MM.1S (cell line): ENCODE measurements at regions not wholly inside any gene's neighbourhood (a gene's known extent, or its start where the extent isn't known, plus 50 kb on each side); places are given as distances from the start of the nearest gene placed in this dataset.

ENCODE experiments used
- DNase-seq: peaks from one replicate; pipeline ENCODE4 v3.0.0-alpha.2; 2015
- H2AFZ ChIP-seq: fragments of 300-600 bp; sonication (generic); 2 replicates; pipeline ENCODE4 v1.6.0; 2016; ENCODE audit warnings: antibody characterized with exemption, low read length
- H3F3A ChIP-seq: fragments of 300-600 bp; sonication (generic); 2 replicates; pipeline ENCODE4 v1.6.1; 2016; ENCODE audit warnings: mild to moderate bottlenecking, antibody characterized with exemption, low read length, moderate library complexity, mixed read lengths; ENCODE audit not compliant: insufficient read depth
- H3K27ac ChIP-seq: fragments of 300-600 bp; sonication (generic); 2 replicates; pipeline ENCODE4 v1.5.1; 2016; ENCODE audit warnings: mild to moderate bottlenecking, low read length
- H3K27me3 ChIP-seq: fragments of 300-600 bp; sonication (generic); replicated peaks from 2 replicates; pipeline ENCODE4 v1.6.0; 2016; ENCODE audit warnings: low read length; ENCODE audit not compliant: insufficient read depth
- H3K36me3 ChIP-seq: fragments of 300-600 bp; sonication (generic); replicated peaks from 2 replicates; pipeline ENCODE4 v1.6.1; 2016; ENCODE audit warnings: mild to moderate bottlenecking, low read length, mixed read lengths; ENCODE audit not compliant: insufficient read depth
- H3K4me1 ChIP-seq: fragments of 300-600 bp; sonication (generic); 2 replicates; pipeline ENCODE4 v1.6.1; 2016; ENCODE audit warnings: low read length, mixed read lengths
- H3K4me2 ChIP-seq: fragments of 300-600 bp; sonication (generic); 2 replicates; pipeline ENCODE4 v1.6.0; 2016; ENCODE audit warnings: low read depth, low read length
- H3K4me3 ChIP-seq: fragments of 300-600 bp; sonication (generic); 2 replicates; pipeline ENCODE4 v1.5.1; 2016; ENCODE audit warnings: low read length, mixed read lengths
- H3K79me2 ChIP-seq: fragments of 300-600 bp; sonication (generic); 2 replicates; pipeline ENCODE4 v1.6.1; 2016; ENCODE audit warnings: mixed run types, low read length, mixed read lengths
- H3K9ac ChIP-seq: fragments of 300-600 bp; sonication (generic); 2 replicates; pipeline ENCODE4 v1.6.1; 2016; ENCODE audit warnings: low read length, mixed read lengths
- H3K9me2 ChIP-seq: fragments of 300-600 bp; sonication (generic); replicated peaks from 2 replicates; pipeline ENCODE4 v1.6.1; 2016; ENCODE audit warnings: mild to moderate bottlenecking, low read length, mixed read lengths; ENCODE audit not compliant: insufficient read depth
- H3K9me3 ChIP-seq: fragments of 300-600 bp; sonication (generic); replicated peaks from 2 replicates; pipeline ENCODE4 v1.6.1; 2016; ENCODE audit warnings: mild to moderate bottlenecking, low read length, mixed read lengths; ENCODE audit not compliant: insufficient read depth
- H4K20me1 ChIP-seq: fragments of 300-600 bp; sonication (generic); 2 replicates; pipeline ENCODE4 v1.6.1; 2016; ENCODE audit warnings: mild to moderate bottlenecking, low read length, moderate library complexity, mixed read lengths; ENCODE audit not compliant: insufficient read depth
- EZH2 ChIP-seq: fragments of 300-600 bp; sonication (generic); optimal IDR thresholded peaks from 2 replicates; pipeline ENCODE3; 2017; ENCODE audit warnings: low read depth, mild to moderate bottlenecking, antibody characterized with exemption, low read length, mixed read lengths
- EZH2phosphoT487 ChIP-seq: fragments of 300-600 bp; sonication (generic); IDR thresholded peaks from 2 replicates; pipeline ENCODE4 v1.6.1; 2018; ENCODE audit warnings: antibody characterized with exemption, low read length
- TF ChIP-seq, protein P1 (sequence below): fragments of 300-600 bp; sonication (generic); IDR thresholded peaks from 2 replicates; pipeline ENCODE4 v1.5.1; 2016; ENCODE audit warnings: antibody characterized with exemption, low read length, mixed read lengths

DNA sequence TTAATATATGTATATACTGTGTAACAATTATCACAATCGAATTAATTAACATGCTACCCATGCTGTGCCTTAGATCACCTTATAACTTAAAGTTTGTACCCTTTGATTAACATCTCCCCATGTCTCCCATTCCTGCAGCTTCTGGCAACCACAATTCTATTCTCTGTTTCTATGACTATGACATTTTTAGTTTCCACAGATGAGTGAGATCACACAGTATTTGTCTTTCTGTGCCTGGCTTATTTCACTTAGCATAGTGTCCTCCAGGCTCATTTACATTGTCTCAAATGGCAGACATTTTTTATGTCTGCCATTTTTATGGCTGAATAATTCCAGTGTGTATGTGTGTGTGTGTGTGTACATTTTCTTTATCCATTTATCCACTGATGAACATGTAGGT is 146.1 kb upstream of the SLC28A3 start:
- no peaks in the 10 kb centered on the region for H3K9me3 ChIP-seq
- H3K9me2 ChIP-seq: no peaks in the 10 kb centered on the region
- no peaks in the 10 kb centered on the region for H4K20me1 ChIP-seq
- no peak for DNase-seq
- H3K79me2 ChIP-seq: no peaks in the 10 kb centered on the region
- no peak overlapping the region for H3K27ac ChIP-seq
- no peaks in the 10 kb centered on the region for H3F3A ChIP-seq
- no peaks in the 10 kb centered on the region for H3K36me3 ChIP-seq
- H3K27me3 ChIP-seq: no peaks in the 10 kb centered on the region
- H3K9ac ChIP-seq: no peak overlapping the region
- TF ChIP-seq EZH2phosphoT487 (no peak), EZH2 (no peak)
- TF ChIP-seq, protein P1, sequence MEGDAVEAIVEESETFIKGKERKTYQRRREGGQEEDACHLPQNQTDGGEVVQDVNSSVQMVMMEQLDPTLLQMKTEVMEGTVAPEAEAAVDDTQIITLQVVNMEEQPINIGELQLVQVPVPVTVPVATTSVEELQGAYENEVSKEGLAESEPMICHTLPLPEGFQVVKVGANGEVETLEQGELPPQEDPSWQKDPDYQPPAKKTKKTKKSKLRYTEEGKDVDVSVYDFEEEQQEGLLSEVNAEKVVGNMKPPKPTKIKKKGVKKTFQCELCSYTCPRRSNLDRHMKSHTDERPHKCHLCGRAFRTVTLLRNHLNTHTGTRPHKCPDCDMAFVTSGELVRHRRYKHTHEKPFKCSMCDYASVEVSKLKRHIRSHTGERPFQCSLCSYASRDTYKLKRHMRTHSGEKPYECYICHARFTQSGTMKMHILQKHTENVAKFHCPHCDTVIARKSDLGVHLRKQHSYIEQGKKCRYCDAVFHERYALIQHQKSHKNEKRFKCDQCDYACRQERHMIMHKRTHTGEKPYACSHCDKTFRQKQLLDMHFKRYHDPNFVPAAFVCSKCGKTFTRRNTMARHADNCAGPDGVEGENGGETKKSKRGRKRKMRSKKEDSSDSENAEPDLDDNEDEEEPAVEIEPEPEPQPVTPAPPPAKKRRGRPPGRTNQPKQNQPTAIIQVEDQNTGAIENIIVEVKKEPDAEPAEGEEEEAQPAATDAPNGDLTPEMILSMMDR: no peak
- no peaks in the 10 kb centered on the region for H3K4me1 ChIP-seq
- H3K4me3 ChIP-seq: no peak overlapping the region
- no peak overlapping the region for H2AFZ ChIP-seq
- H3K4me2 ChIP-seq: no peak overlapping the region

- Histone ChIP-seq H3K9me3 (no peaks in the 10 kb centered on the region), H3F3A (no peaks in the 10 kb centered on the region), H3K4me3 (no peak overlapping the region), H3K4me2 (no peak overlapping the region), H3K79me2 (no peaks in the 10 kb centered on the region), H3K4me1 (no peaks in the 10 kb centered on the region), H3K27ac (no peak overlapping the region), H3K36me3 (no peaks in the 10 kb centered on the region), H3K27me3 (no peaks in the 10 kb centered on the region), H4K20me1 (no peaks in the 10 kb centered on the region), H3K9ac (no peak overlapping the region), H3K9me2 (no peaks in the 10 kb centered on the region), H2AFZ (no peak overlapping the region)
- TF ChIP-seq, protein P1: no peak
- TF ChIP-seq EZH2phosphoT487 (no peak), EZH2 (no peak)
- DNase-seq: no peak
Observed at GRCh38 chr9:84490206-84490841, 149.8 kb upstream of the SLC28A3 start.

DNA sequence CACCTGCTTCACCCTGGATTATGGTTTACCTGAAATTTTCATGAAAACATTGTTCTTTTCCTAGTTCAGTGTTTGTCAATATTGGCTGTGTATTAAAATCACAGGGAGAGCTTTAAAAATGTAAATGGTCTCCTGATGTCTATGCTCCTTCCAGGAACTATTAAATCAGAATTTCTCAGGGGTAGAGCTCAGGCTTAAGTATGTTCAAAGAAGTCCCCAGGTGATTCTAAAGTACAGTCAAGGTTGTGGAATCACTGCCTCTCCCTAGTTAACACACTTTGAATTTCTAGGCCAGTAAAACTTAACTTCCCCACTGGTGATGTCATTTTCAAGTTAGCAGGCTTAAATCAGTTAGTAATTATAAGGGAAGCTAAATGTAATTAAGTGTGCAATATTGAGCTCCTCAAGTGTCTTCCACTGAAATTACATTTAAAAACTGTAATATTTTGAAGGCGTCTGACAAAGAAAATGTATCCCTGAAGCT is 150.3 kb upstream of the SLC28A3 start:
- no peak overlapping the region for H3K9ac ChIP-seq
- H3K79me2 ChIP-seq: no peaks in the 10 kb centered on the region
- H3K4me3 ChIP-seq: no peak overlapping the region
- H3K4me1 ChIP-seq: no peaks in the 10 kb centered on the region
- no peak for DNase-seq
- H3K36me3 ChIP-seq: no peaks in the 10 kb centered on the region
- H3K27me3 ChIP-seq: no peaks in the 10 kb centered on the region
- no peaks in the 10 kb centered on the region for H4K20me1 ChIP-seq
- H3K27ac ChIP-seq: no peak overlapping the region
- H3F3A ChIP-seq: no peaks in the 10 kb centered on the region
- no peak overlapping the region for H2AFZ ChIP-seq
- no peak for TF ChIP-seq EZH2
- TF ChIP-seq EZH2phosphoT487: no peak
- TF ChIP-seq, protein P1: no peak
- H3K4me2 ChIP-seq: no peak overlapping the region
- no peaks in the 10 kb centered on the region for H3K9me3 ChIP-seq
- H3K9me2 ChIP-seq: no peaks in the 10 kb centered on the region
